SK-N-SH treated with all-trans-retinoic acid at 6 μM for 48 hours (cell line): ENCODE measurements at regions not wholly inside any gene's neighbourhood (a gene's known extent, or its start where the extent isn't known, plus 50 kb on each side); places are given as distances from the start of the nearest gene placed in this dataset.

Experiments used
- BACH2 ChIP-seq: fragments of 250-450 bp; sonication (Bioruptor Pico); IDR thresholded peaks from 2 replicates; pipeline ENCODE4 v1.9.0; 2021; ENCODE audit warnings: mild to moderate bottlenecking, borderline replicate concordance
- CREB5 ChIP-seq: fragments of 250-450 bp; sonication (Bioruptor Pico); IDR thresholded peaks from 2 replicates; pipeline ENCODE4 v1.5.1; 2020; ENCODE audit warnings: low read depth, mild to moderate bottlenecking, moderate library complexity
- CSDC2 ChIP-seq: fragments of 250-450 bp; sonication (Bioruptor Pico); IDR thresholded peaks from 2 replicates; pipeline ENCODE4 v1.5.0; 2020; ENCODE audit warnings: mild to moderate bottlenecking, moderate library complexity
- CSRNP3 ChIP-seq: fragments of 250-450 bp; sonication (Bioruptor Pico); IDR thresholded peaks from 2 replicates; pipeline ENCODE4 v1.5.1; 2021; ENCODE audit warnings: mild to moderate bottlenecking, moderate library complexity
- OSR1 ChIP-seq: fragments of 250-450 bp; sonication (Bioruptor Pico); IDR thresholded peaks from 2 replicates; pipeline ENCODE4 v1.8.0; 2022; ENCODE audit warnings: moderate library complexity, mild to moderate bottlenecking, inconsistent platforms
- PPARA ChIP-seq: fragments of 250-450 bp; sonication (Bioruptor Pico); IDR thresholded peaks from 2 replicates; pipeline ENCODE4 v1.5.0; 2020; ENCODE audit warnings: mild to moderate bottlenecking, borderline replicate concordance
- RARB ChIP-seq: fragments of 250-450 bp; sonication (Bioruptor Pico); IDR thresholded peaks from 2 replicates; pipeline ENCODE4 v1.8.0; 2021; ENCODE audit warnings: mild to moderate bottlenecking, moderate library complexity
- ZFP3 ChIP-seq: fragments of 250-450 bp; sonication (Bioruptor Pico); IDR thresholded peaks from 2 replicates; pipeline ENCODE4 v1.5.0; 2020; ENCODE audit warnings: mild to moderate bottlenecking, moderate library complexity
- ZNF8 ChIP-seq: fragments of 450-650 bp; formaldehyde crosslinking; IDR thresholded peaks from 2 replicates; pipeline ENCODE4 v1.5.0; 2020; ENCODE audit warnings: mild to moderate bottlenecking, moderate library complexity
- TF ChIP-seq, protein P1 (sequence below): fragments of 250-450 bp; sonication (Bioruptor Pico); IDR thresholded peaks from 2 replicates; pipeline ENCODE4 v1.8.0; 2021; ENCODE audit warnings: low read depth, mild to moderate bottlenecking, moderate library complexity, borderline replicate concordance
- TF ChIP-seq, protein P2 (sequence below): fragments of 250-450 bp; sonication (Bioruptor Pico); IDR thresholded peaks from 2 replicates; pipeline ENCODE4 v1.8.0; 2020; ENCODE audit warnings: mild to moderate bottlenecking, moderate library complexity, borderline replicate concordance

- no peak for TF ChIP-seq PPARA (CRISPR knock-in tag)
- TF ChIP-seq ZFP3 (CRISPR knock-in tag) = peak; percentile 66; the same call in 1 of the 2 replicates
- TF ChIP-seq, protein P1, sequence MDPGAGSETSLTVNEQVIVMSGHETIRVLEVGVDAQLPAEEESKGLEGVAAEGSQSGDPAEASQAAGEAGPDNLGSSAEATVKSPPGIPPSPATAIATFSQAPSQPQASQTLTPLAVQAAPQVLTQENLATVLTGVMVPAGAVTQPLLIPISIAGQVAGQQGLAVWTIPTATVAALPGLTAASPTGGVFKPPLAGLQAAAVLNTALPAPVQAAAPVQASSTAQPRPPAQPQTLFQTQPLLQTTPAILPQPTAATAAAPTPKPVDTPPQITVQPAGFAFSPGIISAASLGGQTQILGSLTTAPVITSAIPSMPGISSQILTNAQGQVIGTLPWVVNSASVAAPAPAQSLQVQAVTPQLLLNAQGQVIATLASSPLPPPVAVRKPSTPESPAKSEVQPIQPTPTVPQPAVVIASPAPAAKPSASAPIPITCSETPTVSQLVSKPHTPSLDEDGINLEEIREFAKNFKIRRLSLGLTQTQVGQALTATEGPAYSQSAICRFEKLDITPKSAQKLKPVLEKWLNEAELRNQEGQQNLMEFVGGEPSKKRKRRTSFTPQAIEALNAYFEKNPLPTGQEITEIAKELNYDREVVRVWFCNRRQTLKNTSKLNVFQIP (CRISPR knock-in tag) = no peak
- no peak for TF ChIP-seq RARB (CRISPR knock-in tag)
- TF ChIP-seq, protein P2, sequence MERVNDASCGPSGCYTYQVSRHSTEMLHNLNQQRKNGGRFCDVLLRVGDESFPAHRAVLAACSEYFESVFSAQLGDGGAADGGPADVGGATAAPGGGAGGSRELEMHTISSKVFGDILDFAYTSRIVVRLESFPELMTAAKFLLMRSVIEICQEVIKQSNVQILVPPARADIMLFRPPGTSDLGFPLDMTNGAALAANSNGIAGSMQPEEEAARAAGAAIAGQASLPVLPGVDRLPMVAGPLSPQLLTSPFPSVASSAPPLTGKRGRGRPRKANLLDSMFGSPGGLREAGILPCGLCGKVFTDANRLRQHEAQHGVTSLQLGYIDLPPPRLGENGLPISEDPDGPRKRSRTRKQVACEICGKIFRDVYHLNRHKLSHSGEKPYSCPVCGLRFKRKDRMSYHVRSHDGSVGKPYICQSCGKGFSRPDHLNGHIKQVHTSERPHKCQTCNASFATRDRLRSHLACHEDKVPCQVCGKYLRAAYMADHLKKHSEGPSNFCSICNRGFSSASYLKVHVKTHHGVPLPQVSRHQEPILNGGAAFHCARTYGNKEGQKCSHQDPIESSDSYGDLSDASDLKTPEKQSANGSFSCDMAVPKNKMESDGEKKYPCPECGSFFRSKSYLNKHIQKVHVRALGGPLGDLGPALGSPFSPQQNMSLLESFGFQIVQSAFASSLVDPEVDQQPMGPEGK = no peak
- no peak for TF ChIP-seq OSR1
- TF ChIP-seq CSDC2 (CRISPR knock-in tag) = 0 out of 2 replicates have a peak, but pooled peaks have one; percentile 71
- no peak for TF ChIP-seq ZNF8 (CRISPR knock-in tag)
- TF ChIP-seq BACH2 = no peak
- no peak for TF ChIP-seq CSRNP3
- no peak for TF ChIP-seq CREB5 (CRISPR knock-in tag)
These were observed 237.0 kb downstream of the MRPL39 start for GRCh38 chr21:25370311-25370744.
